IMR-90 (cell line): ENCODE measurements at regions not wholly inside any gene's neighbourhood (a gene's known extent, or its start where the extent isn't known, plus 50 kb on each side); places are given as distances from the start of the nearest gene placed in this dataset.

Source experiments
- ATAC-seq: fragments of 200-7000 bp; cut with Tn5 transposase; 2 replicates; pipeline ENCODE4 v1.9.1; 2020; ENCODE audit warnings: low read depth, mild to moderate bottlenecking, moderate library complexity
- BruUV-seq: library from RNA; stranded (reverse); fragments of 400-500 nt; replicated peaks from 2 replicates; lab custom pipeline; 2021; lab: Mats Ljungman, UMichigan
- CTCF ChIA-PET: fragments of 300-600 bp; formaldehyde crosslinking; extraction: SDS; loops from one replicate; lab custom pipeline; 2021; ENCODE audit warnings: antibody characterized with exemption; lab: Yijun Ruan, JAX
- POLR2A ChIA-PET: fragments of 300-600 bp; sonication (Branson Sonifier 250); formaldehyde crosslinking; loops from one replicate; lab custom pipeline; 2022; ENCODE audit warnings: antibody characterized with exemption; ENCODE audit not compliant: unreplicated experiment; lab: Charles Lee
- DNase-seq: peaks from one replicate; pipeline ENCODE4 v3.0.0; 2013
- H2AFZ ChIP-seq: replicated peaks from 2 replicates; pipeline ENCODE3; 2013; ENCODE audit warnings: low read length, mild to moderate bottlenecking; ENCODE audit not compliant: poor library complexity
- H2AK5ac ChIP-seq: 2 replicates; pipeline ENCODE4 v1.6.1; 2013; ENCODE audit warnings: low read depth, low read length, inconsistent platforms
- H2AK9ac ChIP-seq: replicated peaks from 2 replicates; pipeline ENCODE3; 2013; ENCODE audit warnings: mild to moderate bottlenecking, low read depth, low read length, moderate library complexity; ENCODE audit not compliant: poor library complexity
- H2BK120ac ChIP-seq: 2 replicates; pipeline ENCODE4 v1.6.1; 2013; ENCODE audit warnings: low read depth, low read length, inconsistent platforms
- H2BK15ac ChIP-seq: 3 replicates; pipeline ENCODE4 v1.6.1; 2013; ENCODE audit warnings: low read depth, low read length, inconsistent platforms
- H2BK20ac ChIP-seq: 2 replicates; pipeline ENCODE4 v1.6.1; 2013; ENCODE audit warnings: low read depth, mild to moderate bottlenecking, inconsistent platforms, low read length, moderate library complexity
- H2BK5ac ChIP-seq: 2 replicates; pipeline ENCODE4 v1.6.1; 2013; ENCODE audit warnings: mild to moderate bottlenecking, low read depth, low read length, inconsistent platforms; ENCODE audit not compliant: poor library complexity, severe bottlenecking
- H3K14ac ChIP-seq: replicated peaks from 2 replicates; pipeline ENCODE4 v1.6.1; 2013; ENCODE audit warnings: low read depth, low read length, inconsistent platforms
- H3K18ac ChIP-seq: 2 replicates; pipeline ENCODE4 v1.6.1; 2013; ENCODE audit warnings: low read depth, low read length, control low read depth
- H3K23ac ChIP-seq: 2 replicates; pipeline ENCODE4 v1.6.1; 2013; ENCODE audit warnings: low read depth, low read length, inconsistent platforms
- H3K27ac ChIP-seq: 2 replicates; pipeline ENCODE4 v1.5.1; 2013; ENCODE audit warnings: mild to moderate bottlenecking, control low read depth, low read length; ENCODE audit not compliant: insufficient read depth
- H3K27me3 ChIP-seq: 2 replicates; pipeline ENCODE4 v1.6.1; 2013; ENCODE audit warnings: low read length; ENCODE audit not compliant: control insufficient read depth, insufficient read depth
- H3K36me3 ChIP-seq: 2 replicates; pipeline ENCODE4 v1.6.1; 2013; ENCODE audit warnings: low read length, mixed read lengths; ENCODE audit not compliant: control insufficient read depth, insufficient read depth
- H3K4ac ChIP-seq: 2 replicates; pipeline ENCODE4 v1.6.1; 2013; ENCODE audit warnings: low read depth, low read length, inconsistent platforms
- H3K4me1 ChIP-seq: 2 replicates; pipeline ENCODE4 v1.6.1; 2013; ENCODE audit warnings: low read length, mixed read lengths; ENCODE audit not compliant: control insufficient read depth, insufficient read depth
- H3K4me2 ChIP-seq: 2 replicates; pipeline ENCODE4 v1.6.1; 2013; ENCODE audit warnings: low read depth, mild to moderate bottlenecking, control low read depth, low read length, moderate library complexity
- H3K4me3 ChIP-seq: 2 replicates; pipeline ENCODE4 v1.5.1; 2013; ENCODE audit warnings: low read depth, mild to moderate bottlenecking, control low read depth, low read length, moderate library complexity; ENCODE audit not compliant: insufficient read depth
- H3K56ac ChIP-seq: 2 replicates; pipeline ENCODE4 v1.6.1; 2013; ENCODE audit warnings: low read length, inconsistent platforms; ENCODE audit not compliant: insufficient read depth; ENCODE audit errors: extremely low read depth
- H3K79me1 ChIP-seq, 2 experiments: 2 replicates each; pipeline ENCODE4 v1.6.1; 2013; ENCODE audit warnings: low read length in 2 of 2, inconsistent platforms in 1 of 2, low read depth in 1 of 2
- H3K9ac ChIP-seq: 2 replicates; pipeline ENCODE4 v1.6.1; 2013; ENCODE audit warnings: low read depth, low read length, control low read depth
- H3K9me1 ChIP-seq: 2 replicates; pipeline ENCODE4 v1.6.1; 2013; ENCODE audit warnings: low read length, inconsistent platforms; ENCODE audit not compliant: insufficient read depth
- H3K9me3 ChIP-seq: 2 replicates; pipeline ENCODE4 v1.6.1; 2013; ENCODE audit warnings: low read length; ENCODE audit not compliant: control insufficient read depth, insufficient read depth
- H4K20me1 ChIP-seq: 2 replicates; pipeline ENCODE4 v1.6.1; 2013; ENCODE audit warnings: low read length, inconsistent platforms; ENCODE audit not compliant: insufficient read depth
- H4K5ac ChIP-seq: 2 replicates; pipeline ENCODE4 v1.6.1; 2013; ENCODE audit warnings: mild to moderate bottlenecking, low read depth, low read length, control low read depth
- H4K8ac ChIP-seq, 2 experiments: 2 replicates each; pipeline ENCODE4 v1.6.1; 2013; ENCODE audit warnings: low read depth in 2 of 2, low read length in 2 of 2, control low read depth in 1 of 2, inconsistent platforms in 1 of 2
- H4K91ac ChIP-seq: 2 replicates; pipeline ENCODE4 v1.6.1; 2013; ENCODE audit warnings: low read depth, low read length, inconsistent platforms; ENCODE audit not compliant: insufficient read depth
- CHD1 ChIP-seq: IDR thresholded peaks from 2 replicates; pipeline ENCODE4 v1.6.1; 2012; ENCODE audit warnings: low read depth, low read length, improper control_type of control experiment
- FOS ChIP-seq: fragments of 150-350 bp; IDR thresholded peaks from 2 replicates; pipeline ENCODE4 v1.6.1; 2016; ENCODE audit warnings: low read depth, low read length
- MAZ ChIP-seq: IDR thresholded peaks from 2 replicates; pipeline ENCODE4 v1.6.1; 2012; ENCODE audit warnings: low read depth, mild to moderate bottlenecking, low read length, improper control_type of control experiment, moderate library complexity, borderline replicate concordance
- MXI1 ChIP-seq: IDR thresholded peaks from 2 replicates; pipeline ENCODE4 v1.6.1; 2012; ENCODE audit warnings: low read depth, mild to moderate bottlenecking, low read length, moderate library complexity, borderline replicate concordance
- POLR2A ChIP-seq: IDR thresholded peaks from 2 replicates; pipeline ENCODE4 v1.6.1; 2012; ENCODE audit warnings: mild to moderate bottlenecking, low read depth, low read length
- RCOR1 ChIP-seq: IDR thresholded peaks from 2 replicates; pipeline ENCODE4 v1.6.1; 2012; ENCODE audit warnings: mild to moderate bottlenecking, low read length, improper control_type of control experiment; ENCODE audit not compliant: insufficient replicate concordance
- WGBS, 2 experiments: methylation state at CpG; one replicate each; pipeline versions ENCODE4 v1.1.5 to v1.1.7; 2013; ENCODE audit warnings: missing lambda C conversion rate in 2 of 2; ENCODE audit not compliant: insufficient read length in 1 of 2; ENCODE audit errors: extremely low coverage in 2 of 2; 5-methylcytosine and 5-hydroxymethylcytosine counted together
- dilution Hi-C: fragments of 300-500 bp; cut with HindIII; formaldehyde crosslinking; loops from one replicate; pipeline ENCODE4 v1.14.3; 2018; ENCODE audit warnings: low sequenced_read_pairs; ENCODE audit not compliant: unreplicated experiment
- in situ Hi-C: fragments of 300-500 bp; cut with MboI; formaldehyde crosslinking; loops from 3 replicates; pipeline ENCODE4 v1.14.3; 2019; ENCODE audit warnings: low sequenced_read_pairs, inconsistent platforms, mixed read lengths
- intact Hi-C: fragments of 100-400 bp; cut with micrococcal nuclease; formaldehyde crosslinking; loops from 2 replicates; pipeline ENCODE4 v1.10.0; 2022
- TF ChIP-seq, protein P1 (sequence below): fragments of 150-350 bp; IDR thresholded peaks from 2 replicates; pipeline ENCODE4 v1.6.1; 2016; ENCODE audit warnings: low read depth, mild to moderate bottlenecking, low read length, moderate library complexity, borderline replicate concordance
- TF ChIP-seq, protein P2 (sequence below): conservative IDR thresholded peaks from 2 replicates; pipeline ENCODE4 v1.5.1; 2012; ENCODE audit warnings: mild to moderate bottlenecking, low read depth, low read length, improper control_type of control experiment

DNA sequence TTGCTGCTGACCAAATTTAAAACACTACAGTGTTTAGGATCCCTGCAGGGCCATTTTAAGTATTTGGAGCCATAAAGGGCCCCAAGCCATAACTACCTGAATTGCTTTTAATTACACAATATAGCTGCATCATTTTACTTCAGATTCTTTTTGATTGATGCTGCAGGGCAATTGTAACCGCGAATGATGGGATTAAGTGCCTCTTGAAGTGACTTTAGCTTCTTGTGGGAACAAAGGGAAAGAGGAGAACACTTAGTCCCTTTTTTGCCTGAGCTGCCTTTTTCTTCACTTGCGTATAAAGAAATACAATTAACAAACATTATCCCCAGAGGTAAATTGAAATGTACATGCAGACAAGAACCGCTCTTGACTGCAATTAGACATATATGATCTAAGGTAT, 228.5 kb downstream of the ZIC5 start:
- Histone ChIP-seq H2BK5ac (no peak overlapping the region), H3K18ac (no peak overlapping the region), H3K9ac (no peak overlapping the region), H3K4me3 (no peak overlapping the region), H2AFZ (no peak overlapping the region), H4K91ac (no peak overlapping the region), H4K20me1 (no peaks in the 10 kb centered on the region), H2BK120ac (no peak overlapping the region), H3K4me1 (no peaks in the 10 kb centered on the region), H2AK5ac (no peak overlapping the region), H3K27ac (no peak overlapping the region), H2AK9ac (no peak overlapping the region), H3K9me1 (no peaks in the 10 kb centered on the region), H3K23ac (no peak overlapping the region), H3K79me1 (no peaks in the 10 kb centered on the region), H4K5ac (no peak overlapping the region), H3K4ac (no peak overlapping the region), H3K9me3 (no peaks in the 10 kb centered on the region), H3K56ac (no peak overlapping the region), H3K4me2 (no peak overlapping the region), H3K14ac (no peak overlapping the region), H3K36me3 (no peaks in the 10 kb centered on the region), H2BK20ac (no peak overlapping the region), H4K8ac (no peak overlapping the region), H2BK15ac (no peak overlapping the region), H3K27me3 (peaks cover 9% of the 10 kb centered on the region)
- DNase-seq (no peak), ATAC-seq (no peak)
- no peak for TF ChIP-seq RCOR1
- no peak for TF ChIP-seq FOS
- TF ChIP-seq, protein P1, sequence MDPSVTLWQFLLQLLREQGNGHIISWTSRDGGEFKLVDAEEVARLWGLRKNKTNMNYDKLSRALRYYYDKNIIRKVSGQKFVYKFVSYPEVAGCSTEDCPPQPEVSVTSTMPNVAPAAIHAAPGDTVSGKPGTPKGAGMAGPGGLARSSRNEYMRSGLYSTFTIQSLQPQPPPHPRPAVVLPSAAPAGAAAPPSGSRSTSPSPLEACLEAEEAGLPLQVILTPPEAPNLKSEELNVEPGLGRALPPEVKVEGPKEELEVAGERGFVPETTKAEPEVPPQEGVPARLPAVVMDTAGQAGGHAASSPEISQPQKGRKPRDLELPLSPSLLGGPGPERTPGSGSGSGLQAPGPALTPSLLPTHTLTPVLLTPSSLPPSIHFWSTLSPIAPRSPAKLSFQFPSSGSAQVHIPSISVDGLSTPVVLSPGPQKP: no peak
- no peak for TF ChIP-seq MAZ
- TF ChIP-seq, protein P2, sequence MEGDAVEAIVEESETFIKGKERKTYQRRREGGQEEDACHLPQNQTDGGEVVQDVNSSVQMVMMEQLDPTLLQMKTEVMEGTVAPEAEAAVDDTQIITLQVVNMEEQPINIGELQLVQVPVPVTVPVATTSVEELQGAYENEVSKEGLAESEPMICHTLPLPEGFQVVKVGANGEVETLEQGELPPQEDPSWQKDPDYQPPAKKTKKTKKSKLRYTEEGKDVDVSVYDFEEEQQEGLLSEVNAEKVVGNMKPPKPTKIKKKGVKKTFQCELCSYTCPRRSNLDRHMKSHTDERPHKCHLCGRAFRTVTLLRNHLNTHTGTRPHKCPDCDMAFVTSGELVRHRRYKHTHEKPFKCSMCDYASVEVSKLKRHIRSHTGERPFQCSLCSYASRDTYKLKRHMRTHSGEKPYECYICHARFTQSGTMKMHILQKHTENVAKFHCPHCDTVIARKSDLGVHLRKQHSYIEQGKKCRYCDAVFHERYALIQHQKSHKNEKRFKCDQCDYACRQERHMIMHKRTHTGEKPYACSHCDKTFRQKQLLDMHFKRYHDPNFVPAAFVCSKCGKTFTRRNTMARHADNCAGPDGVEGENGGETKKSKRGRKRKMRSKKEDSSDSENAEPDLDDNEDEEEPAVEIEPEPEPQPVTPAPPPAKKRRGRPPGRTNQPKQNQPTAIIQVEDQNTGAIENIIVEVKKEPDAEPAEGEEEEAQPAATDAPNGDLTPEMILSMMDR: no peak
- no peak for TF ChIP-seq POLR2A
- TF ChIP-seq MXI1: no peak
- TF ChIP-seq CHD1: no peak
- dilution Hi-C loops (no loop called here), in situ Hi-C loops (no loop called here), intact Hi-C loops (no loop called here)
- no CpG with 5 or more reads among the region's 4 CpGs for WGBS, 2 experiments
- no TSS peak for BruUV-seq
- ChIA-PET CTCF (no interaction called here), POLR2A (no interaction called here)
